ENCODE measurements at regions not wholly inside any gene's neighbourhood (a gene's known extent, or its start where the extent isn't known, plus 50 kb on each side); places are given as distances from the start of the nearest gene placed in this dataset.

DNA sequence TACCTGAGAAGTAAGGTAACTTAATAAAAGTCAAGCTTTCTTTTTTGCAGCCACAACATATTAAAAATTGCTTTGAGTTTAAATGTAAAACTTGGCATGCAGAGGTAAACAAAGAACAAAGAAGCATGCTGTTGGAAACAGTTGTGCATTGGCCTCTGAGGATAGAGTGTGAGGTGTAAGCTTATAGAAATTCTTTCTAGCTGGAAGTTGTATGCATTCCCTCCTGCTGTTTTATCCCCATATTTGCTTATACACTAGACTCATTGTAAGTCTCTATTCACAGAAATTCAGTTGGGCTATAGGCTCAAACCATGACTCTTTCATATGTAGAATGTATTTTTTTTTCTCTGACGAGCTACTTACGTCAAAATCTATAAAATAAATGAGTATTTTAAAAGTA lies 316.3 kb downstream of the SLC6A15 start:
- no peak for DNase-seq

DNA sequence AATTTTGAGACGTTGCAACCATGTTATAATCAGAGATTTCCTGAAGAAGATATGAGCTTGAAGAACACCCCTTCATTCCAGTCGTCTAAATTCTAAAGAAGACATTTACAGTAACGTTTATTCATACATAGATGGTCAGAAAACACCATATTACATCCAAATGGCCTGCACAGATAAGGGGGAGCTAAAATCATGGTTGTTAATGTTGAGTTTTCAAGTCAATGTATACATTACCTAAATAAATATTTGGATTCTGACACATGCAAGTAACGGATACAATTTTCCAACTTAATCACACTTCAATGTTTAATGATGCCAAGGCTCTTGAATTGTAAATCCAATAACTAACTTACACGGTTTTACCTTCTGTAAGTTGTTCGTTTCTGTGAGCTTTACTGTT lies 318.4 kb downstream of the SLC6A15 start:
- no peak for DNase-seq

DNA sequence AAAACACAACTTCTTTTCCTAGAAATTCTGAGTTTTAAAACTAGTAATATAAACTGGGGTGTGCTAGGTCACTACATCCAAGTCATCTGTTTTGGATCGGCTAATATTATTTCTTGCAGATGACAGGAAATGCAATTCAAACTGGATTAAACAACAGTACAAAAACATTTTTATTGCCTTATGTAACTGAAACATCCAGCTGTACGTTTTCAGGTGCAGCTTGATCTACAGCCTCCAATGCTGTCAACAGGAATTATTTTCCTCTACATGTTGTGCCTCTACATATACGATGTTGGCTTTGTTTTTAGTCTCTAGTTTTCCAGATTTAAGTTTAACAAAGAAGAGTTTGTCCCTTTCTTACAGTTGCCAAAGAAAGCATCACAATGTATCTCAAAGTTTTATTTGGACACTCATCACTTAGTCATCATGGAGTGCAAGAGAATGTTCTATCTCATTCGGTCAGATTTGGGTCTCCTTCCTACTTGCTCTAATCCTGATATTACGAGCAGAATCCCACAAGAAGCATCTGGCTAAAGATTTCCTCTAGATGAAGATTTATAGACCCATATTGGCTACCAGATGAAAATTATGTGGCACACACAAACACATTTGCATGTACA lies 326.7 kb downstream of the SLC6A15 start:
- no peak for DNase-seq

DNA sequence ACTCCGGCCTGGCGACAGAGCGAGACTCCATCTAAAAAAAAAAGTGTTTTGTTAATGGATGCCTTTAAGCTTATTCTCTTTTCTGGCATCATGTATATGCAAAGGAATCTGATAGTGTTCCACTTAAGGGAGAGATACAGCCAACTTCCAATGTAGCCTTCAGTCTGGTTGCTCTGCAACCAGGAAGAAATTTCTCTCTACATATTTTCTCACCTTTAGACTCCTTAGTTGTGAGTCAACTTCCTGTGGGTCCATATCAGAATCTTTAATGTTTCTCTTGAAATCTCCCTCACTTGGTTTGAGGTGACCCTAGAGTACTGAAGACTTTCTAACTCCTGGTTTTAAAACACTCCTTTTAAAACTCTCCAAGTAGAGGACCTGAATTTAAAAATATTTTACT lies 340.4 kb downstream of the SLC6A15 start:
- DNase-seq: no peak

DNA sequence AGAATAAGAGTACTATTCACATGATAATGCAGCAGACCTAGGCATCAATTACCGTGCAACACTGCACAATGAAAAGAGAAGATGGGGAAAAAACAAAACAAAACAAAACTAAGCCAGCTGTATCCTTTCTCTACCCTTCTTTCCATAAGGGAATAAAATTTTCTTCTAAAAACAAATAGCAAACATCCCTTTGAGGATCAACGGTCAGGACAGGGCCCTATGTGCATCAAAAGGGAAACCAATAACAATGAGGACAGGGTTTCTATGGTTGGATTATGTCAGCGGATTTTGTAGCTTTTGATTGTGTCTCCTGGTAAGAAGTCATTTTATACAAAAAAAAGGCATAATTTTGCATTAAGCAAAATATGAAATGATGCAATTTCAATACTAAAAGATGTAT lies 350.3 kb downstream of the SLC6A15 start:
- no peak for DNase-seq

DNA sequence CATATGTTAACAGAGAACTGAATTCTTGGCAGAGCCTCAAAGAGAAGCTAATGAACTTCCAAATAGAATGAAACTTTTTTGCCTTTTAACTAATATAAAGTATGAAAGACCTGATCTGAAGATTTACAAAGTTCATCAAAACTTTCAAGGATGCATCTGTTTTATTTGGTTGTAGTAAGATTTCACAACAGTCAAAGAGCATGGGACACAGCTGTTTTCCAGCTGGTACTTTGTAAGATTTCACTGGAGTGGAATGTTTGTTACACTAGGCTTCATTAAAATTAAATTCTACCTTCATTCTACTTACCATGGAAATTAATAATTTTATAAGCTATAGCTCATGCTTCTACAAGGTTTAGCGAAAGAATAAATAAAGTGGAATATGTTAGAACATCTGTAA lies 351.2 kb downstream of the SLC6A15 start:
- no peak for DNase-seq

DNA sequence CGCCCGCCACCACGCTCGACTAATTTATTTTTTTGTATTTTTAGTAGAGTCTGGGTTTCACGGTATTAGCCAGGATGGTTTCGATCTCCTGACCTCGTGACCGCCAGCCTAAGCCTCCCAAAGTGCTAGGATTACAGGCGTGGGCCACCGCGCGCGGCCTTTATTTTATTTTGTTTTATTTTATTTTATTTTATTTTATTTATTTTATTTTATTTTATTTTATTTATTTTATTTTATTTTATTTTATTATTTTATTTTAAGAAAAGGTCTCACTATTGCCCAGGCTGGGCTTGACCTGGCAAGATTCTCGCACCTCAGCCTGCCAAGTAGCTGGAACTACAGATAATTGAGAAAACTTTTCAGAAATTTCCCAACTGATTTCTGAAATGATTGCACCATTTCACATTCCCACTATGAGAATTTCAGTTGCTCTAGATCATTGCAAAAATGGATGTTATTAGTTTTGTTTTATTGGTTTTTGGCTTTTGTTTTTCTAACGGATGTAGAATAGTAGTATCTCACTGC lies 358.3 kb downstream of the SLC6A15 start:
- no peak for DNase-seq

DNA sequence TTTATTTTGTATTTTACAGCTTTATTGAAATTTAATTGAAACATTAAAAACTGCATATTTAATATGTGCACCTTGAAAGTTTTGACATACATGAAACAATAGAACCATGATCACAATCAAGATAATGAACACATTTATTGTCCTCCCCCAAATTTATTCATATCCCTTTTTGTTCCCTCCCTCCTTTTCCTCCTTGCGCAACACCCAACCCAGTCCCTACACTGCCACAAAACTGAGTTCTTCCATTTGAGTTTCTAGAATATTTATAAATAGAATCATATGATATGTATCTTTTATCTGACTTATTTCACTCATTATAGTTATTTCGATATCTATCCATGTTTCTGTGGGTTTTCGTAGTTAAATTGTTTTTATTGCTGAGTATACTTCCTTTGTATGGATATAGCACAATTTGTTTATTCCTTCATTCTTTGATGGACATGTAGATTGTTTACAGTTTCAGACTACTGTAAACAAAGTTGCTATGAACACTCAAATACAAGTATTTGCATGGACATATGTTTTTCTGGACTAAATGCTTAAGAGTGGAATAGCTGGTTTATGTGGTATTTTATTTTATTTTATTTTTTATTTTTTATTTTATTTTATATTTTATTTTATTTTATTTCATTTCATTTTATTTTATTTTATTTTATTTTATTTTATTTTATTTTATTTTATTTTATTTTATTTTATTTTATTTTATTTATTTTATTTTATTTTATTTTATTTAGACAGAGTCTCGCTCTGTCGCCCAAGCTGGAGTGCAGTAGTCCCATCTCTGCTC lies 359.1 kb downstream of the SLC6A15 start:
- DNase-seq: no peak

DNA sequence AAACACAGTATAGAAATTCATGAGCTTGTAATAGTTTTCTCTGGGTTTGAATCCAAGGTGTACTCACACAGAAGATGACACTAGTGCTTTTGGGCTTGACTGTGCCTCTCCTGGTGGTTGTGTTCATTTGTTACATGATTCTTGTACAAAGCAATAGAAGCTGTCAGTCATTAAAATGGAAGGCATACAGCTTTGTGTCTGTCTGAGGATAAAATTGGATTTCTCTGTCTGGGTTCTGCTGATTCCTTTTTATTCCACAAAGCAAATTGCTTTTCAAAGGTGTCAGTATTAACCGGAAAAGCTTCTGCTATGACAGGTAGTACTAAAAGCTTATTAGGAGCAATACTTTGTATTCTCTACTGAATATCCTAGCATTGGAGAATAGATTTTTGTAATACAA lies 361.2 kb downstream of the SLC6A15 start:
- no peak for DNase-seq

DNA sequence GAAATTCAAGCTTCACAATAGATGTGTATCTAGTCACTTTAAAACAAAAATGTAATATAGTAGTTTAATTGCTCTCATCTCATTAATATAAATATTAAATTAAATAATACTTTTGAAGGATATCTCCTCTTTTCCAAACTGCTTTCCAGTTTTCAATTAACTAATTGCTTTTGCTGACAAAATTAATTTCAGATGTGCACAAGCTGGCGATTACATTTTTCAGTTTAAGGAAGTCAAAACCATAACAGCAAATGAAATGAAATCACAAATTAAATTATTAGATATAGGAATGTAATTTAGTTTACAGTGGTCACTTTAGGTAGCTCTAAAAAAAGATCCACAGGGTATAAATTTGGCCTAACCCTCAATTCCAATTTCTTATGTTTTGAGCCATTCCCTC lies 362.1 kb downstream of the SLC6A15 start:
- no peak for DNase-seq

DNA sequence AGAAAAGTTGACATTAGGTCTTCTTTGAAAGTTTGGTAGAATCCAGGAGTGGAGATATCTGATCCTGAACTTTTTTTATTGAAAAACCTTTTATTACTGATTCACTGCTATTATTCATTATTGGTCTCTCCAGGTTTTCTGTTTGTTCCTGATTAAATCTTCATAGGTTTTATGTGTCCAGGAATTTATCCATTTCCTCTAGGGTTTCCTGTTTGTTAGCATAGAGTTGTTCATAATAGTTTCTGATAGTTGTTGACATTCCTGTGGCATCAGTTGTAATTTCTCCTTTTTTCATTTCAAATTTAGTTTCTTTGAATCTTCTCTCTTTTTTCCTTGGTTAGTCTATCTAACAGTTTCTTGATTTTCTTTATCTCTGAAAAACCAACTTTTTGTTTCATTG lies 370.3 kb downstream of the SLC6A15 start:
- DNase-seq: no peak

DNA sequence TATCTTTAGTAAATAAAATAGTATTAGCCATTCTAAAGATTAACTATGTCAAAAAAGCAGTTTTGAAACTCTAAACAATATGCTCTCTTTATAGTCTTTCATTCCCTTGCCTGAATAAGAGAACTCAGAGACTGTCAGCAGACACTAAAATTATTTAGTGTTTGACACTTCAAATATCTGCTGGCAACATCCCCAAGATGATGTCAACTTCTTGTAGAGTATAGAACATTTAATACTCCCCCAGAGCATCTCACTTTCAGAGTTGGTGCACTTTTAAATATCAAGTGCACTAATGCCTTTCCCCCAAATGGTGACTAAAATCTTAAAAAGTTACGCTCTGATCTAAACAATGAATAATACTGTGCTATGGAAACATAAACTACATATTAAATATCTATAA lies 374.9 kb downstream of the SLC6A15 start:
- no peak for DNase-seq

DNA sequence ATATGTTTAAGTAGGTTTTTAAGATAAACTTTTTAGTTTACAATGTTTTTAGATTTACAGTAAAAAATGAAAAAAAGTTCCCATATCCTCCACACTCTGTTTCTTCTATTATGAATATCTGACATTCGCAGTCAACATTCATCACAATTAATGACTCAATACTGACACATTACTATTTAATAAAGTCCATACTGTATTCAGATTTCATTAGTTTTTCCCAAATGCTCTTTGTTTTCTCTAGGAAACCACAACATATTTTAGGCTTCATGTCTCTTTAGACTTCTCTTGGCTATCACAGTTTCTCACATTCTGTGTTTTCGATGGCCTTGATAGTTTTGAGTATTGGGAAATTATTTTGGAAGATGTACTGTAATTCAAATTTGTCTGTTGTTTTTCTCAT lies 399.8 kb downstream of the SLC6A15 start:
- no peak for DNase-seq

DNA sequence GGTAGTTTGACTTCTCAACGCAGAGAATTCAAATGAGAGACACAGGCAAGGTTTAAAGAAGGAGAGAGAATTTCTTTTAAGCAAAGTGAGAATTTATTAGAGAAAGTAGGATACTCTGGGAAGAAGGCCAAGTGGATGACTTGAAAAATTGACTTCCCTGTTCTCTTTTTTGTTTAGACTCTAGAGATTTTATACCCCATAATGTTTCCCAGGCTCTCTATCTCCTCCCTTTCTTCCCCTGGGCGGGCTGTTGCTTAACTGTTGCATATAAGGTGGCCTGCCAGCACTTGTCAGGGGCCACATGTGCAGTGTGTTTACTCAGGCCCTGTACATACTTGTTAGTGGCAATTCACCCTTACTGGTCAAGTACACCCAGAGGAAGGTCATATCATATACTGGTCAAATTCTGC lies 403.7 kb downstream of the SLC6A15 start:
- DNase-seq: no peak

DNA sequence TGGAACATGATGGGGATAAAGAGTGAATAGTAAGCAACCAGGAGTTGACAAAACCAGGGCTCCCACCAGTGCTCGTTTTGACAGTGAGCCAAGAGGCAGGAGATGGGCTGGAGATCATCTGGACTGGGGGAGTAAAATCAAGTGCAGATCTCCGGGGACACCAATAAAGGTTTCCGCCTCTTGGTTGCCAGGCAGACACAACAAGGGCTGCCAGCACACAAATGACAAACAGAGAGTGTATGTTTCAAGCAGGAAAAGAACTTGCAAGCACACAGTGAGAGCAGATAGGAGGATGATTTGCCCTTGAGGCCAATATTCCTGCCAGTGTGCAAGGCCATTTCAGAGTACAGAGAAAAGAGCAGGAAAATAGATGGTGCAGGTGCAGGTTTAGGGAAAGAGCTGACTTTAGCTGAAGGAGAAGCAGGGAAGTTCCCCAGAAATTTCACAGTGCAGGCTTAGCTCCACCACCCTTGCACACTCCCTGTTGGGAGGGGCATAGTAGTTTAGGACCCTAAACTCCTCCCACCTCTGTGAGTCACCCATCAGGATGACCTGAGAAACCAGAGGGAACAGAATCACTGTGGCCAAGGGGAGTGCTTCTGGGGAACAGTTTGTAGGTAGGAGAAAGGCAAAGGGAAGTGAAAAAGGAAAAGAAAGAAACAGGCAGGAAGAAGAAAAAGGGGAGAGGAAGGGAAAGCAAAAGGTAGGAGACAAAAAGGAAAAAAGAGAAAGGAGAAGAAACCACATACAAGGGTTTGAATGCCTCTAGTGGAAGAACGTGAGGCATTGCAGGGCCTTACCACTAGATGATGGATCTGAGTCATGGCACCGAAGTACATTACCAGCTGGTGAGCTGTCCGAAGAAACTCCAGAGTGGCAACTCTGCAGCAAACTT lies 404.4 kb downstream of the SLC6A15 start:
- DNase-seq: no peak

DNA sequence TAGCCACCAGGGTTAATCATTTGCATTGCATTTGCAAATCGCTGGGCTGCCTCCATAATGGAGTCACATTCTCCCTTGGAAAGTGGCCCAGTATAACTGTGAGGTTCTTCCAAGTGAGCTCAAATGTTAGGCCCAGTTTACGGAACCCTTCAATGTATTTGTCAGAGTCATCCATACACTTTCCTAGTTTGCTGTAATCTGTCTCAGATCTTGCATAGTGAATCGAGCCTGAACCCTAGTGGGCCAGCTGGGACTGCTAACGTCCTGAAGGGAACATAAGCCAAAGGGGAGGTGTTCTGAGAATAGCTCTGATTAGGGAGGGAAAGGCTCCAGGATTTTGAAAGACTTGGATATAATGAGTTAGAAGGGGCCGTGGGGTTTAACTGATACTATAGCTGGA lies 406.3 kb downstream of the SLC6A15 start:
- no peak for DNase-seq

DNA sequence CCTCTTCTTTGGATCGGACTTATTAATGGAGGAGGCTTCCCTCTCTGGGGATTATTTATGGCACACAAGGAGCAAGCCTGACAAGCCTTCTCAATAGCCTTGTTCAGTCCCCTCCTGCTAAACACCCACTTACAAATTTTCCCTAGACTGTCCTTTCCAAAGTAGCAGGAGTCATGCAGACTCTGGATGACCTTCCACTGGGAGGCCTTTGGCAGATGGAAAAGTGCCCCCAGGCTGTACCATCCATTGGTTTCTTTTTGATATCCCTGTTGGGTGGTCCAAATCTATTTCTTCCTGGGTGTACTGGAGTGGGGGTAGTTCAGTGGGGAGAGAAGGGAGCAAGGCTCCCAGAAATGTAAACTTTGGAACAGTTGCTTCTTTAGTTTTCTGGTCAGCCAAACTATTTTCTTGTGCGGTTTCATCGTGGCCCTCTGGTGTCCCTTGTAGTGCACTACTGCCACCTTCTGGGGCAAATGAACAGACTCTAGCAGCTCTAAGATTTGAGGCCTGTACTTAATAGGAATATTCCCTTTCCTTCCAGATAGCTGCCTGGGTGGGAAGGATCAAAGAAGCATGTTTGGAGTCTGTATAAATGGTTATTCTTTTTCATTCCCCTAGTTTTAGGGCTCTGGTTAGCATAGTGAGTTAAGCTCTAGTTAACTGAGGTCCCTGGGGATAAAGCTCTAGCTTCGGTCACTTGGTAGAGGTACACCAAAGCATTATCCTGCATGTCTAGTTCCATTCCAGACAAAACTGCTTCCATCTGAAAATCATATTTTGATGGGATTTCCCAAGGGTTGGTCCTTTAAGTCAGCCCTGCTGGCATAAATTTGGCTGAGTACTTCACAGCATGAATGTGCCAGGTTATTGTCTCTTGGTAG lies 409.5 kb downstream of the SLC6A15 start:
- peak; percentile 65 for DNase-seq

DNA sequence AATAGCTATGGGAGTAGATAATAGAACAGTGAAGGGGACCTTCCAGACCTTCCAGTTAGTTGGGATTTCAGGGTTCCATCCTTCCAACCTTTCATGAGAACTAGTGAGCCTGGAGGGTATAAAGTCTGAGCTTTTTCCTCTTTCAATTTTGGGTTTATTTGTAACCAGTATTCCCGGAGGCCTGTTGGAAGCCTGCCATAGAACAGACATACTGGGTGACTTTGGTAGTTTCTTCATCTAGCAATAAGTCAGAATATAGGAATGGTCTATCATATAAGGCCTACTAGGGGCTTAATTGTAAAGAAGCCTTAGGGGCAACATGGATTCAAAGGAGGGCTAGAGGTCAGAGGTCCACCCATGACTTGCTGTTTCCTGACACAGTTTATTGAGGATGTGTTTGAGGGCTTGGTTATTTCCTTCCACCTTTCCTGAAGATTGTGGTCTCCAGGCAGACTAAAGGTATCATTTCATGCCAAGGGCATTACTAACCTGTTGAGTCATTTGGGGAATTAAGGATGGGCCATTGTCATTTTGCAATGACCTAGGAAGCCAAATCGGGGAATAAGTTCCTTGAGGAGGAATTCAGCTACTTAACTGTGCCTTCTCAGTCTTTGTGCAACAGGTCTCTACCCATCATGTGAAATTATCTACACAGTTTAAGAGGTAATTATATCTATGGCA lies 410.3 kb downstream of the SLC6A15 start:
- DNase-seq: no peak

DNA sequence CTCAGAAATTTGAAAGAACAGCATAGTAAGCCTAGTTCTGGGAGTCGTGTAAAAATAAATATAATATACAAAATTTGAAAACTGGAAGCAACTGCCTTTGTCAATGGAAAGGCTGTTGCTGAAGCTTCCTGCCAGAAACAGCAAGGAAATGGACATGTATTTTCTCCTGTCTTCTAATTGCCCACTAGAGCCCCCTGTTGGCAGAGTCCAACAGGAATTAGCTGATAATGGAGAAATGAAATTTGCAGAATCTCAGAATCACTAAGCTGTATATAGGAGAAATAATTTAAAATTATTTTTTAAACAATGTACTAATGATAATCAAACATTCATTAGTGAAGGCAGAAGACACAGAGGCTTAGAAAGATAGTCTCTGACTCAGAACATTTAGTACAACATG lies 414.8 kb downstream of the SLC6A15 start:
- DNase-seq: peak; percentile 12

DNA sequence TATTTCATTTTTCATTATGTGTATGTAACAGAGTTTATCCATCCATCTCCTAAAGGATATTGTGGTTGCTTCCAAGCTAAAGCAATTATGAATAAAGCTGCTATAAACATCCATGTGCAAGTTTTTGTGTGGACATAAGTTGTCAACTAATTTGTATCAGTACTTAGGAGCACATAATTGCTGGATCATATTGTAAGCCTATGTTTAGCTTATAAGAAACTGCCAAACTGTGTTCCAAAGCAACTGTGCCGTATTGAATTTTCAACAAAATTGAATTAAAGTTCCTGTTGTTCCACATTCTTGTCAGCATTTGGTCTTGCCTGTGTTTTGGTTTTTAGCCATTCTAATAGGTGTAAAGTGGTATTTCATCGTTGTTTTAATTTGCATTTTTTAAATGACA lies 416.9 kb downstream of the SLC6A15 start:
- no peak for DNase-seq

DNA sequence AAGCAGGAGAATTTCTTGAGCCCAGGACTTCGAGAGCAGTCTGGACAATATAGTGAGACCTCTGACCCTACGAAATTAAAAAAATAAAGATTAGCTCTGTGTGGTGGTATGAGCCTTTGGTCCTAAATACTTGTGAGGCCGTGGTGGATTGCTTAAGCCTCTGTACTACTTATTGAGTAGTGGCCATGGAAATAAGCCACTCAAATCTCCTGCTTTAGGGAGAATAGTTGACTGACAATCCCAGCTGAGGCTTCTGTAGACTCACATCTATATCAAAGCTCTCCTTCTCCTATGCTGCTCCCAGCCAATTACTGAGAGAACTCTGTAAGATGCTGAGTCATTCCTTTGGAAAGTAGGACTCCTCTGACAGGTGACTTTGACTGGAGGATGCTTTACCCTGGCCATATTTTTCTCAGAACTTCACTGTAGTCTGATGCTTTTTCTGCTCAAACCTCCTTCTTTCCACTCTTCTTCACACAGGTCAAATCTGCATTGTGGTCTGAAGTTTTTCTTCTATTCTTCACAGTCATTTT lies 420.2 kb downstream of the SLC6A15 start:
- DNase-seq: no peak

DNA sequence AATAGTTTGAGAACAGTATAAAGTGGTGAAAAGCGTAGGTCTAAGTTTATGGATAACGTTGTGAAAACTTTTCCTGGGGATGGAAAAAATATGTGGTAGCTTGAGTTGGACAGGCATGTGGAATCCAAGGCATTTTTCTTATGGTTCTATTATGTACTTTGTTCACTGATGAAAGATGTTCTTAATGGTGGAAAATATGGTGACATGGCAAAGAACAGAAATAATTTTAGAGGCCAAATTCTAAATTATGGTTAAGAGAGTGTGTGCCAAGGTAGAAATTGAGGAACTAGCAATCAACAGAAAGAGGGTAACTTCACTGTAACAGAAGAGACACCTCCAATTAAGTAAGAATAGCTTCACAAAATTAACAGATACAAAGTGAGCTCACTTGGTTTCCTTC lies 427.8 kb downstream of the SLC6A15 start:
- no peak for DNase-seq

All from NCI-H1105 treated with DMSO at 0.1 percent for 48 hours (cell line).